GM18511 (cell line): ENCODE measurements at regions not wholly inside any gene's neighbourhood (a gene's known extent, or its start where the extent isn't known, plus 50 kb on each side); places are given as distances from the start of the nearest gene placed in this dataset.

ENCODE experiments used
- ATAC-seq: cut with Tn5 transposase; IDR thresholded peaks from one replicate; pipeline ENCODE4 v1.9.1; 2021; ENCODE audit warnings: mild to moderate bottlenecking, moderate library complexity; ENCODE audit not compliant: unreplicated experiment

- no peak for ATAC-seq
Measured at GRCh38 chr13:90974249-90974975, 373.1 kb upstream of the MIR17HG start.

- no peak for ATAC-seq
Measured at GRCh38 chr13:90979059-90979458, 368.4 kb upstream of the MIR17HG start.

GRCh38 chr13:90984756-90985155, 362.7 kb upstream of the MIR17HG start:
- ATAC-seq = no peak

- no peak for ATAC-seq
Measured at GRCh38 chr13:90995001-90995400, 352.5 kb upstream of the MIR17HG start.

GRCh38 chr13:90995614-90996013, 351.9 kb upstream of the MIR17HG start:
- ATAC-seq = no peak

GRCh38 chr13:90997951-90998350, 349.5 kb upstream of the MIR17HG start:
- no peak for ATAC-seq

- ATAC-seq = no peak
Measured at GRCh38 chr13:90999401-90999800, 348.1 kb upstream of the MIR17HG start.

GRCh38 chr13:91001371-91001770, 346.1 kb upstream of the MIR17HG start:
- no peak for ATAC-seq

- no peak for ATAC-seq
Measured at GRCh38 chr13:91014696-91015095, 332.8 kb upstream of the MIR17HG start.

GRCh38 chr13:91017031-91017668, 330.3 kb upstream of the MIR17HG start:
- peak; percentile 100 for ATAC-seq

- ATAC-seq = peak; percentile 47
Measured at GRCh38 chr13:91017669-91018053, 329.8 kb upstream of the MIR17HG start.

- no peak for ATAC-seq
Measured at GRCh38 chr13:91020461-91021034, 326.9 kb upstream of the MIR17HG start.

- no peak for ATAC-seq
Measured at GRCh38 chr13:91024157-91024792, 323.2 kb upstream of the MIR17HG start.

GRCh38 chr13:91025442-91025841, 322.0 kb upstream of the MIR17HG start:
- ATAC-seq = no peak

GRCh38 chr13:91031508-91031907, 316.0 kb upstream of the MIR17HG start:
- ATAC-seq = no peak

GRCh38 chr13:91032104-91032503, 315.4 kb upstream of the MIR17HG start:
- no peak for ATAC-seq

GRCh38 chr13:91036886-91037285, 310.6 kb upstream of the MIR17HG start:
- no peak for ATAC-seq

GRCh38 chr13:91042870-91043269, 304.6 kb upstream of the MIR17HG start:
- ATAC-seq = no peak

GRCh38 chr13:91045351-91046034, 302.0 kb upstream of the MIR17HG start:
- ATAC-seq = peak; percentile 66

- ATAC-seq = no peak
Measured at GRCh38 chr13:91046715-91047327, 300.7 kb upstream of the MIR17HG start.

- no peak for ATAC-seq
Measured at GRCh38 chr13:91050970-91051369, 296.5 kb upstream of the MIR17HG start.
